GM21529 (cell line): ENCODE measurements at regions not wholly inside any gene's neighbourhood (a gene's known extent, or its start where the extent isn't known, plus 50 kb on each side); places are given as distances from the start of the nearest gene placed in this dataset.
"Not testable (repeated sequence)": the region's sequence is repeated elsewhere in the genome, so short reads cannot be mapped to it uniquely, and the experiment has no call there.

Experiments
- ATAC-seq: cut with Tn5 transposase; IDR thresholded peaks from one replicate; pipeline ENCODE4 v1.9.1; 2021; ENCODE audit not compliant: unreplicated experiment

DNA sequence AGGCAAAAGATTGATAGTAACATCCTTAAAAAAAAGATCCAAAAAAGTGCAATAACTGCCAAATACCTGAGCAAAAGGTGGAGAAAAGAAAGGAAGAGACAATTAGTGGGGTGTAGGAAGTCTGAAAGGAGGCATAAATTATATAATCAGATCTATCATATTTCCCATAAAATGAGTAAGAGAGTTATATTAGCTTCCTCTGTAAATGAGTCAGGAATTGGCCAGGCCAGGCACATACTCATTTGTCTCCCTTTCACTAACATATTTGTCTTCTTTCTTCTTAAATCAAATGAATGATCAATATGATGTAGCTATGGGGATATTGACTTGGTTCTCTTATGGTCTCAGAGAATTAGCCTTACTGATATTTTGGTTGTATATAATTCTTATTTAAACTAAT is 292.3 kb upstream of the CADM2 start:
- ATAC-seq, result no peak

DNA sequence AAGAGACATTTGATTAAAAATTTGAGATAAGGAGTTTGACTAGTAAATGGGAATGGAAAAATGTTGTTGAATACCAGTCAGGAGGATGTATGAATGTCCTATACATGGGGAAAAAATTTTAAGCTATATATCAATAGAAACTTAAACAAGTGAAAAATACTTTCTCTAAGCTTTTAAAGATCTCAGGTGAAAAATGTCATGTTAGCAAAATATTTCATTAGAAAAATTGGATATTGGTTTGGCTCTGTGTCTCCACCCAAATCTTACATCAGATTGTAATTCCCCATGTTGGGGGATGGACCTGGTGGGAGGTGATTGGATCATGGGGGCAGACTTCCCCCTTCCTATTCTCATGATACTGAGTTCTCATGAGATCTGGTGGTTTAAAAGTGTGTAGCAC is 279.6 kb upstream of the CADM2 start:
- no peak for ATAC-seq

DNA sequence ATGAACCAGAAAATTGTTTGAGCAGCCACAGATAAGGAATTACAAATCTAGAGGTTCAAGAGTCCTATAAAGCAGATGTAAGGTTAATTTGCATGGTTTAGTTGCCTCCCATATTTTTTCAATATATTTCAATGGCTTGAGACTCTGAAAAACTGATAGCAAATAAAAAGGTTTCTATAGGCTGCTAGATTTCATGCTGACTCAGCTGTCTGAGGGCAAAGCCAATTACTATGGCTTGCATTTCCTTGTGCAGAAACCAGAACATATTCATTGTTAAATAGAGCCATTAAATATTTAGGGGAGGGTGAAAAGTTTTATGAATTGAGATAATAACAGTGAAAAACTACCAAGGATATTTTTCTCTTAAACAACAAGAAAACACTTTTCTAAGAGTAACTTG is 278.1 kb upstream of the CADM2 start:
- no peak for ATAC-seq

DNA sequence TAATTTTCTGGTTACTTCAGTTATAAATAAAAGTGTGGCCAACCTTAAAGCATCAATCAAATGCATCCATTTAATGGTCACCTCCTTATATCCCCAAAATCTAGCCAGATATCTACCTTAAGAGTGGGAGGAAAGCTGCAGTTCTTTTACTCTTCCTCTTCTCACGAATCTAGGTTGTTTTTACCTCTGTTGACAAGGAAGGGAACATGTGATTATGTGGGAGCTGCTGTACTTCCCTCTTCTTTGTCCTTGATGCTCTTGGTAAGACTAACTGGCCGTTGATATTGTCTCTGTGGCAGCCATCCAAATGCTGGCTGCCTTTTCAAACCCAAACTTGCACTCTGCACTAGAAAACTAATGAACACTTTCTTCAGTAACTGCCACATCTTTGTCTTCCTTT is 275.3 kb upstream of the CADM2 start:
- no peak for ATAC-seq

DNA sequence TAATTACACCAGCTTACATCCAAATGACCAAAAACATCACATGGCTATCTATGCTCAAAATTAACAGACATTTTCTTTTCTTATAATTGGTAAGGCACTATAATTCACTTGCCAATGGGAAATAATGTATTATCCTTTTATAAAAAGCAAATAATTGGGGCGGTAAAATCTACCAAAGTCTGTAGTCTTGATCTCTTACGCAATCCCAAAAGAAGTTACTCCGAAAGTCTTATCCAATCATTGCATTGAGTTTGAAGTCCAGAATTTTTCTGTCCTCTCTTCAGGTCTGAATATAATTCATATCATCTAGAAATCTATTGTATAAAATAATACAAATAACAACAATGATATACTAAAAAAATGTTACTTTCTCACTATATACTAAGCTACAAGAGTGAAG is 273.3 kb upstream of the CADM2 start:
- ATAC-seq, result no peak

DNA sequence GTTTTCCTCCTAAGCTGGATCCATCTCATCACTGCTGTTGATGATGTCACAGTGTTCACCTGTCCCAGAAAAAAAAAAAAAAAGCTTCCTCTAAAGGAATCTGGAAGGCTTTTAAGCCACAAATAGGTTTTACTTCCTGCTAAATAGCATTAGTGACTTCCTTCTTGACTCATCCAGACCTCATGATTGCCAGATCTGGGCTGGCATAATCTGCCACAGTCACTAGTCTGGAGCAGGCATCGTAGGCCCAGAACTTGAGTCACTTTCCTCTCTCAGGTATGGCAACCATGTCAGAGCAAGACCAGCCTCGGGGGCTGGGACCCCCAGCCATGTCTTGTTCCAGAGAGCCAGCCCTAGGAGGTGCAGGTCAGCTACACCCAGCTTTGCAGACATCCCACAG is 266.5 kb upstream of the CADM2 start:
- no peak for ATAC-seq

DNA sequence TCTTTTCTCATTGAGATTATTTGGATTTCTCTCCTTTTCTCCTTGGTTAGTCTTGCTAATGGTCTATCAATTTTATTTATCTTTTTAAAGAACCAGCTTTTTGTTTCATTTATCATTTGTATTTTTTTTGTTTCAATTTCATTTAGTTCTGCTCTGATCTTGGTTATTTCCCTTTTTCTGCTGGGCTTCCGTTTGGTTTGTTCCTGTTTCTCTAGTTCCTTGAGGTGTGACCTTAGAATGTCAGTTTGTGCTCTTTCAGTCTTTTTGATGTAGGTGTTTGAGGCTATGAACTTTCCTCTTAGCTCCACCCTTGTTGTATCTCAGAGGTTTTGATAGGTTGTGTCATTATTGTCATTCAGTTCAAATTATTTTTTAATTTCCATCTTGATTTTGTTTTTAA is 248.5 kb upstream of the CADM2 start:
- ATAC-seq, result not testable (repeated sequence)

DNA sequence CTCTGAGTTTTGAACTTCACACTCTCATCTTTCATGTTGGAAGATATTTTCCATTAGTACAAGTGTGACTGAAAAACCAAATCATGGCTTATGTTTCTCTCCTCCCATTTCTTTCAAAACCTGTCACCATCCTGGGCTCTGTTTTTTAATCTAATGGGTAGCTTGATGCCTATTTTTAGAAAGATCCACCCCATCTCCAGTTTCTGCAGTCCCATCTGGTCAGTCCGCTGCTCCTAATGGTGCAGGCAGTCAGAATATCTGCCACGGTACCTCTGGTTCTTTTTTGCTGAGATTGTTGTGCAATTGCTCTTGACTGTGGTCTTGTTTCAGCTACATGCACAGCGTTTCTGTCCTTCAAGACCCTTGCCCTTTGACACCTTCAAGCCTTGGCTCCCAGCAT is 240.9 kb upstream of the CADM2 start:
- ATAC-seq, result no peak

DNA sequence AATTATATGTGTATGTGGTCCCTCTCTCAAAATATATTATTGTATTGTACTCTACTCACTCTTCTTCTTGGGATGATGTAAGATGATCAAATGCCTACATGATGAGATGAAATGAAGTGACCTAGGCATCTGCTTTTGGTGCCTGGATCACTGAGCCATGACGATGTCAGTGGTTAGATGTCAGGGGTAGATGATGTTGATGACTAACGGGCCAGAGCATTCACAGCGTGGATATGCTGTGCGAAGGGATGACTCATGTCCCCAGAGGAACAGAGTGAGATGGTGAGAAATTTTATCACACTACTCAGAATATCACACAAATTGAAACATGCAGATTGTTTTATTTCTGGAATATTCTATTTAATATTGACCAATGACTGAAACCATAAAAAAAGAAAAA is 233.9 kb upstream of the CADM2 start:
- no peak for ATAC-seq

DNA sequence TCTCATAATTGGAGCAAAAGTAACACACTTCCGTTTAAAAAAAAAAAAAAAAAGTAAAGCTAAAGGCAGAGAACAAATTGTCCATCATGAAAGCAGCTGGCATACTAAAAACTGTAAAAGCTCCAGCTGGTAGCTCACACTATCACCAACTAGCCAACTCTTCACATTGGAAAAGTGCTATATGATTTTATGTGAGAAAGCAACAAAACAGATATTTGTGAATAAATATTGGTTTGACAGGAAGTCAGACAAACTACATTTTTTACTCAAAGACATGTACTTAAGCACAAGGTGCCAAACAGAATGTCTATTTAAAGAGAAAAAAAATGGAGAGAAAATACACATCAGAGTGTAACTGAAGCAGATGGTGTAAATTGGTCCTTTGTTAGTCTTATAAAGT is 231.2 kb upstream of the CADM2 start:
- no peak for ATAC-seq

DNA sequence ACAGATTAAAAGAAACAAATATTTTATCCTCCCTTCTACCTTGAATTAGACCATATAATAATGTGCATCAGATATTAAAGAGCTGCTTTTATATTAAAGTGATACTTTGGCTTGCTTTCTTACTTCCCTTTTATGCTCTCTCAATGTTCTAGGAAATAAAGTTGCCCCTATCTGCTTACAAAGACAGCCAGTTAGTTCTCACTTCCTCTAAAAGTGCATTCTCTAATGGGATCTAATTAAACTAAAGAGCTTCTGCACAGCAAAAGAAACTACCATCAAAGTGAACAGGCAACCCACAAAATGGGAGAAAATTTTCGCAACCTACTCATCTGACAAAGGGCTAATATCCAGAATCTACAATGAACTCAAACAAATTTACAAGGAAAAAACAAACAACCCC is 224.1 kb upstream of the CADM2 start:
- ATAC-seq, result not testable (repeated sequence)

DNA sequence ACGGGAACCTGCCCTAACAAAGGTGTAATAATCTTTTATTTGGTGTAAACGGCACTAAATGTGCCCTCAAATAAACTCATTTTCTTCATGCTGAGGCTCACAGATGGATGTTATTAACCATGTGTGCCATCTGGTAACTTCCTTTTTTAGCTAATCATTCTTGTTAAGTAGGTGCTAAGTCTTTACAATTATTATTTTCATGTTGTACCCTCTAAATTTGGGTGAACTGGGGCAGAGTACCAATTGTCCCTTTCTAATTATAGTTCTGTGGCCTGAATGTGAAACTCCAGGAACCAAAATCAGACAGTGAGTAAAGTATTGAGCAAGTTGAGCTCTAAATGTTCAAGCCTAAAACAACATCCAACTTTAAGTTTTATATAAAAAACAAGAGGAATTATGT is 220.7 kb upstream of the CADM2 start:
- ATAC-seq, result no peak

DNA sequence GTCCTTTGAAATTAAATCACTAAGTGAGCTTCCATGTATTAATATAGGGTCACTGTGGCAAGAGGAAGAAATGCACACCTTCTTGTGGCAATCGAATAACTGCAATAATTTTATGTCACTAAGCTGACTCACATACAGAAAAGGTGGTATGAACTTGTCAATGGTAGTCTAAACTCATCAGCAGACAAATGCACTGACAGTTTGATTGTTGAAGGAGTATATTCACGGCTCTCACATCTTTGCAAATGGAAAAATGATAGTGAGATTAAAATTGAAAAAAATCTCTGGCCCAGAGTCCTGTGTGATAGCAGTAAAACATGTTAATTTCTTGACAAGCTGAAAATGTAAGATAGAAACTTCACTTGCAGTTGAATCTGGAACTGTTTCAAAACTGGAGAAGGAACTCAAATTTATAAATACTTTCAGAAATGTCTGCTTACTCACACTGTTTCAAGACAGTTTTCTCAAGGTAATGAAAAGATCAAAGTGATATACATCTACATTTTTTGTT is 215.8 kb upstream of the CADM2 start:
- no peak for ATAC-seq

DNA sequence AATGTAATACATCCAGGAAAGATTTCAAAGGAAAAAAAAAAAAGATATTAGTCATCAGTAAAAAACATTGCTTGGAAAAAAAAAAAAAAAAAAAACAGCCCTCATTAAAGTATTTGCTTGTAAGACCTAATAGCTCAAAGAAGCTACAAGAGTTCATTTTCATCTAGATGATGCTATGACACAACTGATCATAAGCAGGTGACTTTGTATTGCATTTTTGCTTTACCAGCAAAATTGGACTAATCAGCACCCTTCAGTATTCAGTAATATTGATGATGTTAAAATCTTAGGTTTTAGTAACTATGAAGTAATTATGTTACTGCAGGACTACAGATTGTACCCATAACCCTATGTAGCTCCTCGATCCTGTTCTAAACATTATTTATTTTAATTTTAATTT is 214.7 kb upstream of the CADM2 start:
- no peak for ATAC-seq

DNA sequence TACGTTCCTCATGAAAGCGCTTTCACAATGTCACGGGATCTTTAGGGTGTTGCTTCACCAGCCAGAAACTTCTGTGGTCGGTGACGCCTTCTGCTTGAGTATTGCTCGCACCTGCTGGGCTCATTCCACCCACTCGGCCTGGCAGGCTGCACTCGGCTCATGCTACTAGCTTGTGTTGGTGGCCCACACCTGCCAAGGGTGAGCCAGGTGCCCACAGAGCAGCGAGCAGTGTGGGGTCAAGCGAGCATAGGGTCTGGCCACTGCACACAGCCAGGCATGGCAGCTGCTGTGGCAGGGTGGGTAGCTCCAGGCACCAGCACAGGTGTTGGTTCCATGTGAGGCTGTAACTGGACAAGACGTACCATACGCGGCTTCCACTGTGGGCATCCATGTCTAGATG is 202.9 kb upstream of the CADM2 start:
- ATAC-seq, result no peak

DNA sequence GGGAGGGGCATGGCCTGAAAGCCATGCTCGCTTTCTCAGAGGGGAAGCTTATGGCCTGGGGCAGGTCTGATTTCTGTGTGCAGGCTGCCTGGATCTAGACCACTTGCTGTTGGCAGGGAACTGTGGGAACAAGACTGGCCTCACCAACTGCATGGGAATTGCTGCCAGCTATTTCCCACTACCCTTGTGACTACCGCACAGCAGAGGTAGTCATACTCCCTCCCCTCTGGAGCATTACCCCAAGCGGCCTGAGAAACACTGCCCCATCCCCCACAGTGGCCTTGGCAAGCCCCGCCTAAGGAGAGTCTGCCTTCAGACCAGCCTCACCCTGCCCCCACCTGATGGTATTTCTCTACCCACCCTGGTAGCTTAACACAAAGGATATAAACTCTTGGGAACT is 199.4 kb upstream of the CADM2 start:
- ATAC-seq, result no peak

DNA sequence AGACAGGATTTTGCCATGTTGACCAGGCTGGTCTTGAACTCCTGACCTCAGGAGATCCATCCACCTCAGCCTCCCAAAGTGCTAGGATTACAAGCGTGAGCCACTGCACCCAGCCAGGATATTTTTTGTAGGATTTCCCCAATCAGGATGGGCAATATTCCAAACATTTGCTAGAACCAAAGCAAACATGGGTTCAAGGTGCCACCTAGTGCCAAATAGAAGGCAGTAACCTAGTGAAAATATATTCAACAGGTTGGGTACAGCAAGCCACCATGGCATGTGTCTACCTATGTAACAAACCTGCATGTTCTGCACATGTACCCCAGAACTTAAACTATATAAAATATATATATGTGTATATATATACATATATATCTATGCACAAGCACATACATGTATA is 185.9 kb upstream of the CADM2 start:
- no peak for ATAC-seq

DNA sequence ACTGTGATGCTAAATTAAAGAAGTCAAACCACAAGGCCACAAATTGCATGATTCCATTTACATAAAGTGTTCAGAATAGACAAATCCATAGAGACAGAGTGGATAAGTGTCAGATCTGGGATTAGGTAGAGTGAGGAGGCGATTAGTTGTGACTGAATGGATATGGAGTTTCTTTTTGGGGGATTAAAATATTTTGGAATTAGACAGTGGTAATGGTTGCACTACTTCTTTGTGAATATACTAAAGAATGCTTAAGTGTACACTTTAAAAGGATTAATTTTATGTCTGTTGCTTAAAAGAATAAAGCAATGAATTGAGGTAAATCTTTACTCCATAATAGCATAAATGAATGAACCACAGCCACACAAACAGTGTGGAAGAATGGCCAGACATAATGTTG is 175.5 kb upstream of the CADM2 start:
- ATAC-seq, result no peak

DNA sequence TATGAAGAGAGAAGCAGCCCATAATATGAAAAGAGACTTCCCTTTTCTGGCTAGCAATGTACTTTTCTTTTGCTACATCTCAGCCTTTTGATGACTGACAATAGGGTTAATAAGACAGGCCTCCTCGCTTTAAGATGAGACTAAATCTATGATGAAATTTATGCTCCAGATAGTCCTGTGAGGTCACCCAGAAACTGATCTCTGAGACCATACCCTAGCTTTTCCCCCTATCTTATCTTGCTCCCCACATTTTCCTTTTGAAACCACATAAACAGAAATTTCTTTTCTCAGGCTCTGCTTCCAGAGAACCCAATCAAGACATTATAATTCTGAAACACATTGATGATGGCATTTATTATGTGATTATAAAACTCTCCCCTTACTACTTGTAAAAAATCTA is 168.8 kb upstream of the CADM2 start:
- no peak for ATAC-seq

DNA sequence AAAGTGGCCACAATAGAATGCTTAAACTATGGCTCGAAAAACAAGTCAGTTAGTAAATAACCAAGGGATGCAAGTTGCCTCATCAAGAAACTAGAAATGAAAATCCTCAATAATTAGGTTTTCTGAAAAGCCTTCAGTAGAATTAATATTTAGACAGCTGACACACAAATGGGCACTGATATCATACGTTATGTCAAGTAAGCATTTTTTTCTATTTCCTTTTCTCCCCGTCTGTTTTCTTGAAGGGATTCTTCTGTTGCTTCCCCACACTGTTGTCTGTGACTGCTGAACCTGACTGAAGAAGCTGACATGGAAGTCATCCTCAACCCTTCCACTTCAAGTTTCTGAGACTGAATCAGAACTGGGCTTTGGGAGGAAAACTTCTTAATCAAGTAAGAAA is 151.8 kb upstream of the CADM2 start:
- no peak for ATAC-seq

DNA sequence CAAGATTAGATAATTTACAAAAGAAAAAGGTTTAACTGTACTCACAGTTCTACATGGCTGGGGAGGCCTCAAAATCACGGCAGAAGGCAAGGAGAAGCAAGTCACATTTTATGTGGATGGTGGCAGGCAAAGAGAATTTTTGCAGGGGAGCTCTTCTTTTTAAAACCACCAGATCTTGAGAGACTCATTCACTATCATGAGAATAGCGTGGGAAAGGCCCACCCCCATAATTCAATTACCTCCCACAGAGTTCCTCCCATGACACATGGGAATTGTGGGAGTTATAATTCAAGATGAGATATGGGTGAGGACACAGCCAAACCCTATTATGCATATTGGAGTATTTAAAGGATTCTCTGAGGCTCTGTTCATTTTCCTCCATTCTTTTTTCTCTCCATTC is 138.7 kb upstream of the CADM2 start:
- ATAC-seq, result no peak

DNA sequence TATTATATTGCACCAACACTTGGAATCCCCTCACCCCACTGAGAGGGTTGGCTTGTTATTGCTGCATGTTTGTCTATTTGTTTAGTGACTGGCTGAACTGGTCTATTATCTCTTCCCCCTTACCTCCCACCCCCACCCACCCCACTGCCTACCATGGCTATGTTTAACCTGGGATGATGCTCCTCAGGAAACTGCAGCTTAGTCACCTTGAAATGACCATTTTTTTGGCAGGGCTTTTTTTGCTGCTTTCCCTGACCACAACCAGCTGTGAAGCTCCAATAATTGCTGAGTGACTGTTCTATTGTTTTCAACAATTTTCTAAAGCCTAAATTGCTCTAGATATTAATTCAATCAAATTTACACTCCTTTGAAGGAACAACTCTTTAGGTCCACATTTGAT is 137.9 kb upstream of the CADM2 start:
- no peak for ATAC-seq

DNA sequence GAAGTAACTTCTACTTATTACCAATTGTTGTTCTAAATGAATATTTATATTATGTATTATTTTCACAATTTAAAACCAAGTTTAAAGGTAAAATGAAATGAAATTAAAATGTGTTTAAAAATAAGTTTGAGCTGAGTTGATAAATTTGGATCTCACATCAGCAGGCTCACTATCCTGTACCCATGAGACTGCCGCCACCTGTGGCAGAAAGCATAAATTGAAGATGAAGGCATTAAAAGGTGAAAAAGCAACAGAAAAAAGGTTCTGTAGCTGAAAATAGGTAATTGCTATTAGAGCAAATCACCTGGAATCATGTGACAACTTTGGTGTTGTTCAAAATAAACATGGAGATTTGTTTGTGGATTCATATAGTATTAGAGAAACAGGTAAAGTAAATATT is 133.0 kb upstream of the CADM2 start:
- no peak for ATAC-seq

DNA sequence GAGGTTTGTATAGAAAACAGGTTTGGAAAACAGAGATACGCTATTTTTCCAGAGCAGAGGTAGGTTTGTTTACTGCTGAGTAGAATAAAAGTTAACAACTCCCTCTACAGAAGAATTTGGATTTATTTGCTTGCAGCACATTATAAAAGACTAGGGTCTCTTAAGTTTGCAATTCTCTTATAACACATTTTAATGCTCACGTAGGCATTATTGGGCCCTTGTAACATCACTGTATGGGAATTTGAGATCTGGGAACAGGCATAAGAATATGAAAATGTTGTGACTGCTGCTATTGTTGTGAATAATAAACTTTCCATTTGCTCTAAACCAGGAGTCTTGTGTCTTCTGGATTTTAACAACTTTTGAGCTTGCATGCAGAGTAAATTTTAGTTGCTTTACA is 128.3 kb upstream of the CADM2 start:
- ATAC-seq, result no peak
